ENCODE measurements at regions not wholly inside any gene's neighbourhood (a gene's known extent, or its start where the extent isn't known, plus 50 kb on each side); places are given as distances from the start of the nearest gene placed in this dataset.

GRCh38 chr7:93663561-93664299 lies 89.2 kb upstream of the CALCR start:
- TF ChIP-seq CTCF (IDR thresholded peaks at IDR 0.05) (no peak), POLR2AphosphoS5 (IDR thresholded peaks at IDR 0.05) (no peak)
